Kidney capillary endothelial cell (primary cell): ENCODE measurements at regions not wholly inside any gene's neighbourhood (a gene's known extent, or its start where the extent isn't known, plus 50 kb on each side); places are given as distances from the start of the nearest gene placed in this dataset.
"Not testable (repeated sequence)": the region's sequence is repeated elsewhere in the genome, so short reads cannot be mapped to it uniquely, and the experiment has no call there.

Experiments used
- DNase-seq: peaks from one replicate; pipeline ENCODE4 v3.0.0-alpha.2; 2018; ENCODE audit warnings: low spot score

DNA sequence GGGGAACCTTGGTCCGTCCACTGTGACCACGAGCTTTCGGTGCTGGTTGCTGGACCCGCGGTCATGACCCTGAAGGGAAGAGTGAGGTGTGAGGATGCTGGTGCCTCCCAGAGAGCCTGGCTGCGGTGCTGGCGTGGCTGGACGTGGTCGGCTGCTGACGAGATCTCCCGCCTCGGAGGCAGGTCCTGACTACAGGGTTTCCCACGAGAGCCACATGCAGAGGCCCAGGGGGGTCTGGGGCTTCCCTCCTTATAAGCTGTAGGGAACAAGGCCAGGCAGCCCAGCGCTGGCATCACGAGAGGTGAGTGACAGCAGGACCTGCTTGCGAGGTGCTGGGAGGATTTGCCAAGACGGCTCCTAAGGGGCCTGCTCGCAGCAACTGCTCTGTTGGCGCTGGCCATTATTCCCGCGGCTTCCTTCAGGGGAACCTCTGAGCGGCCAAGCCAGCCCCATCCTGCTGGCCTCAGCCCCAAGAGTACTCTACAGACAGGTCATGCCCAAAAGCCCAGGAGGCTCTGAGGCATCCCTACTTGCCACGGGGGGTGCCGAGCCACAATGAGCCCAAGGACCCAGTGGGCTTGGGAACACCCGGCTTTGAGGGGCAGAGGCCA lies 134.8 kb downstream of the FOXL1 start:
- no peak for DNase-seq

DNA sequence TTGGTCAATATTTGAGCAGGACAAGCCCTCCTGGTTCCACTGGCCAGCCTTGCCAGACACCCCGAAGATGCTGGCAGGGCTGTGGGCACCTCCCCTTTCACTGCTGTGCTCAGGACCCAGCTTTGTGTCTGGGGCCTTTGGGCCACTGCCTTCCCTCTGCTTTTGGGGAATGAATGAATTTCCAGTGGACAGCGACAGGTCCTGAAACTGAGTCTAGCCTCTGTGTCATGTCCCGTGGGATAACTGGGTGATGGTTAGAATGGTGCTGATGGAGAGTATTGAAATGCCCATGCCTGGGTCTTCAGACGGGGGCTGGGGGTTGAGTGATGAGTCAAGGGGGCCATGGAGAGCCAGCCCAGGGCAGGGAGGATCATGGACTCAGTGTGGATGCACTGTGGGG lies 135.8 kb downstream of the FOXL1 start:
- DNase-seq = no peak

DNA sequence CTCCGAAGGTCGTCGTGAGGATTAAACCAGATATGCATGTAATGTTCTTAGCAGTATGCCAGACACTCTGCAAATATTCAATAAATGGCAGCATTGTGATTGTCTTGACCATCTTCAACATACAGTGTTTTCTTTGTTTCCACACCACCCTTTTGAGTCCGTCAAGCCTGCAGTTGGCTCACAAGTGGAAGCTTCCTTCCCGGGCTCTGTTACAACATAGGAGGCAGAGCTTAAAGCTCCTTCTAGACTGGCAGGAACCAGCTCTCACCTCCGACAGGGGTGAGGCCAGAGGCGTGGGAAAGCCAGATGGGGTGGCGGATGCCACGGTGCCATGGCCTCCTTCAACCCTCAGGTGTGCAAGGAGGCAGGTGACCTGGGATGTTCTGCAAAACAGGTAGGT lies 138.3 kb downstream of the FOXL1 start:
- DNase-seq = no peak

DNA sequence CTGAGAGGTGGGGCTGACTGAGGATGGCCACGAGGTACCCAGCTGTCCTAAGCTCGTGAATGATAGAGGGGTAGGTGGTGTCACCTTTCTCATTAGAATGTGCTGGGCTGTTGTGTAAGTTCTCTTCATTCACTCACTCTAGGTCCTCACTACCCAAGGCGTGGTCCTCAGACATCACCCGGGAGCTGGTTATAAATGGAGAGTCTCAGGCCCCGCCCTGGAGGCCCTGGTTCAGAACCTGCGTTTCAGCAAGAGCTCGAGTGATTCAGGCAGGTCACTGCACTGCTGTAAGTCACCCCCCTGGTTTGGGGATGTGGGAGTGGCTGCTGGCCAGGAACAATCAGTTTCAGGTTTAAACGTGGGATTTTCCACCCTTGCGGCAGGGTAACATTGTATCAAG lies 139.8 kb downstream of the FOXL1 start:
- DNase-seq = no peak

DNA sequence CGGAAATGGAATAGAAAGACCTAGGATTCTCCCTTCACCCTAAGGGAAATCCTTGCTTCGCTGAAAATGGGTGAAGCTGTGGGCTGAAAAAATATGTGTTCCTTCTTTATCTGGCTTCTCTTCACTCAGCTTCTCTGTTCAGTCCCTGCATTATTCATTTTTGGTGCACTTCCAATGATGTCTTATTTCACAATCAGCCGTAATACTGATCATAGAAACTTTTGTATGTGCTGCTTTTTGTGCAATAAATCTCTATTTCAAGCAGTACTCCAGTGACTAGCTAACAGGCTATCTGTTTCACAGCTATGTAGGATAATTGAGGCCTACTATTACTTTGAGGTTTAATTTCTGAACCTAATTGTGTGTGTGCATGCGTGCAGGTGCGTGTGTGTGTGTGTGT lies 144.6 kb downstream of the FOXL1 start:
- no peak for DNase-seq

DNA sequence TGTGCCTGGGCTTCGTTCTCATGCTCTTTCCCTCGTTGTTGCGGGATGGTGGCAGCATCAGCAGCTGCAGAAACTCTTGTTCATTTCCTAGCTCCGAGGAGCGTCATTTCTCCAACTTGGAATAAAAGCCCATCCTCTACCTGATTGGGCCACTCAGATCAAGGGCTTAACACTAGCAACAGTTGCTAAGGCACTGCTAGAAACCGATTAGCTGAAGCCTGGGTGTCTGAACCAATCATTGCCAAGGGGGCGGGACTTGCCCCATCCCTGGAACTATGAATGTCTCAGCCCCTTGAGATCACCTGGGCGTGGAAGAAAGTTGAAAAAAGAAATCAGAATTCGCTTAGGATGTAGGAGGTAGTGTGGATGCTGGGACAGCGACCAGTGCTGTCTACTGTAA lies 145.3 kb downstream of the FOXL1 start:
- DNase-seq = no peak

DNA sequence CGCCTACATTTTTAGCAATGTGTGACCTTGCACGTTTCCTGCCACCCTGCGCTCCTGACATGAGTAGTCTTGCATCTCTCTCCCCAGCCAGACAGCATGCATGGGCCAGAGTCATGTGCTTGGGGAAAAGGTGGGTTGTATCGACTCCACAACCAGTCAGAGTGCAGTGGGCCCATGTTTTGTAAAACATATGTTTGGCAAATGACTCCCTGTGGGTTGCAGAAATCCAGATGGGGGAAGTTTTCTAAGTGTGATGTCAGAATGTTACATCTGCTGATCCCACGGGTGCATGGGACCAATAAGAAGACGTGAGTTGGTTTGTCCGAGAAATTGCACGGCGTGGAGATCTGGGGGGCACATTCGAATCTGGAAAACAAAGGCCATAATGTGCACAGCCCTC lies 147.1 kb downstream of the FOXL1 start:
- no peak for DNase-seq

DNA sequence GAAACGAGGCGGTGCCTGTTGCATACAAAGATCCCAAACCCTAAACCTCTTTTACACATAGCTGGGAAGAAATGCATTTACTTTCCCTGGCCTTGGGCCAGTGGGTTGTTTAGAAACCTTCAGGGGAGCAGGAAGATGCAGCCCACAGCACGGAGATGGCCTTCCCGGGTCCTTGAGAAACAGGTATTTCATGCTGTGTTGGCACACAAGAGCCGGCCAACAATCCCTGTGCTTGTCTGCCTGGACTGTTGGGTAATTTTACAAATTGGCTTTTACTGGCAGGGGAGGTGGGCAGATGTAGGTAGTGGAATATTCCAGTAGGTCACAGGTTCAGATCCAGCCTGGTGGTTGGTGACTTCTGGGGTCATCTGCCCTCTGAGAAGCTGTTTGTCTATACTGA lies 148.0 kb downstream of the FOXL1 start:
- no peak for DNase-seq

DNA sequence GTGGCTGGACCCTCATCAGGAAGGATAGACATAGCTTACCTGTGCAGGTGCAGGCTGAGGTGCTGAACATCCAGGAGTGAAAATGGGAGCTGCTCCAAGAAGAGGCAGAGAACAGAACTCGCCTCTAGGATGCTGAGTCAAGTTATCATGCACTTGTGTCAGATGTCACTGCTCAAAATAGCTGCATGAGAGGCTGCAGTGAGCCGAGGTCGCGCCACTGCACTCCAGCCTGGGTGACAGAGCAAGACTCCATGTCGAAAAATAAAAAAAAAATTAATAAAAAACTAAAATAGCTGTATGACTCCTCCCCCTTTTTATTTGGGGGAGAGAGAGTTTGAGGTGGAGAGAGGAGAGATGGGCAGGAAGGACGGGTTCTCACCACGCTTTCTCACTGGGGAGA lies 148.8 kb downstream of the FOXL1 start:
- DNase-seq = no peak

DNA sequence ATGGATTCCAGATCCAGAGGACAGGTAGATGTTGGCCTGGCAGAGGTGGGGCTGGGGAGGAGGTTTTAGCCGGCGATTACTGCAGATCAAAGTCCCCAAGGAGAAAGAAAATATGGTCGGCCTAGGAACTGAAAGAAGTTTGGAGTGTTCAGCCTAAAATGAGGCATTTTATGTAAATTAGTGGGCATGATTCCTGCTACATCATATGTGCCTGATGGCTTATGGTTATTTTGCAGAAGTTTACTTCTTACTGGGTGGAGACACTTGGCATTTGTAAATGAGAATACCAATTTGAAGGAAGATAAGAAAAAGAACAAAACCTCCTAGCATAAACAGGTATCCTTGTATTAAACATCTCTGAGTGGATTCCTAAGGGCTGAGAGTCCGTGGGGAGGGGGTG lies 149.3 kb downstream of the FOXL1 start:
- DNase-seq = no peak

DNA sequence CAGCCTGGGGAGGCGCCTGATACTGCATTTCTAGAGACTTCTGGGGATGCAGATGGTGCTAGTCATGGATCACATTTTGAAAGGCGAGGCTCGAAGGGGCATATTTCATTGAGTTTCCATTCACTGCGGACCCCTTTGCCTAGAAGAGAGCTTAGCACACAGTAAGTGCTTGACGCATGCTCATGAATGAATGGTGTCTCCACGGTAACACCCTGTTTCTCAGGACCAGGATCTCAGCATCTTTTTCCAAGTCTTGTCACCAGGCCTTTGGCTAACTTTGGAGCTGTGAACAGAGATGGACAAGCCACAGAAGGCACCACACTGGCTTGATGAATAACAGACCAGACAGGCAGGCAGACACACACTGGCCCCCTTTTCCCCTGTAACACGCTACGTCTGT lies 151.3 kb downstream of the FOXL1 start:
- DNase-seq = no peak

DNA sequence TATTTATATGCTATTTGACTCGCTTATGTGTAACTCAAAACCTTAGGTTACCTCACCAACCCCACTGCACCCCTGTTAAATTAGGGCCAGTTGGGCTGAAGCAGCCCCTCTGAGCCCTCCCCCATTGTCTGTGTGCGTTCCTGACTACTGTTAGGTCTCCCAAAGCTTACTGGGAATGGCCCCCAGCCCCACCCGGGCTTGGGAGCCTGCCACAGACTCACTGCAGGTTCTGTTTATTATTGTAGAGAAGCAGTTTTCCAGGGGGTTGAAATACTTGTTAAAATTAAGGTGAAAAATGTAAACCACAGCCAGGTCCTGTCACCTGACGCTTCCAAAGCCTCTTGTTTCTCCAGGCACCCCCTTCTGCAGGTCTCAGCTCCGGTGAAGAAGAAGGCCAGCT lies 151.7 kb downstream of the FOXL1 start:
- no peak for DNase-seq

DNA sequence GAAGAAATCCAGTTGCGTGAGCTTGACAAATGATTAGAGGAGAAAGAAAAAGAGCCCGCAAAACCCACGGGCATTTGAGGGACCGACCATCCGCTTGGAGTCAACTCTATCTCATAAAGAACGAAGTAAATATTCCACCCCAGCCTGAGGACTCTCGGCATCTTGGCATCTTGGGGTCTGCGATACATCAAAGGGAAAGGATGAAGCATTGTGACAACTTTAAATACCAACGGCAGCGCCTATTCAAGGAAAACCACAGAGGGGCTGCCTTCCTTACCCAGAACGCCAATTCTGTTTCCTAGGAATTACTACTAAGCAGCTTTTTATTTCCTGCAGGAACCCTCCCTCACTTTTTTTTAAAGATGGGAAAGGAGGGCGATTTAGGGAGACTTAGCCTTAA lies 152.2 kb downstream of the FOXL1 start:
- no peak for DNase-seq

DNA sequence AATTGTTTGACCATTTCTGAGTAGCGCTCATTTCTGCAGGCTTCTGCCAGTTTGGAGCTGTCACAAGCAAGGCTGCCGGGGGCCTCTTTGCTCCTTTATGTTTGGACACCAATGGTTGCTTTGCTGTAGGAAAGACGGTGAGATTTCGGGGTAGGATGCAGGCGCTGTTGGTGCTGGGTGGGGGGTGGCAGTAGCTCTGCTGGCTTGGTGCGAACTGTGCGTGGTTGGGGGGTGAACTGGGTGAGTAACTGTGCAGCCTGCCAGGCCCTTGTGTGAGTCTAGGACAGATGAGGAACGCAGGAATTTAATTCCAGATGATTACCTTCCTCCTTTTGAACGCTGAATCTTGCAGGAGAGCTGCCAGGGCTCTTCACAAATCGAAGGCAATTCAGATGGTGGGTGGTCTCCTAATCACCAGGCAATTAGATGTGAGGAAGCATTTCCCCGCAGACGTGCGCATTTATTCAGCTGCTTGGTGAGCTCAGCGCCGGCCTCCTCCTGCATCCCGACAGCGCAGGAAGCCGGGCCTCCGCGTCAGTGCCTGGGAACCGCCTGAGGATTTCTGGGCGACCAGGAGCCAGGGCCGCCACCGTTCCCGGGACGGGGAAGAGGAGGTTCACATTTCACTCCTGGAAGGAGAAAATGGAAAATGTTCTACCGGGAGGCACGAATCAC lies 154.4 kb downstream of the FOXL1 start:
- peak; percentile 42 for DNase-seq

DNA sequence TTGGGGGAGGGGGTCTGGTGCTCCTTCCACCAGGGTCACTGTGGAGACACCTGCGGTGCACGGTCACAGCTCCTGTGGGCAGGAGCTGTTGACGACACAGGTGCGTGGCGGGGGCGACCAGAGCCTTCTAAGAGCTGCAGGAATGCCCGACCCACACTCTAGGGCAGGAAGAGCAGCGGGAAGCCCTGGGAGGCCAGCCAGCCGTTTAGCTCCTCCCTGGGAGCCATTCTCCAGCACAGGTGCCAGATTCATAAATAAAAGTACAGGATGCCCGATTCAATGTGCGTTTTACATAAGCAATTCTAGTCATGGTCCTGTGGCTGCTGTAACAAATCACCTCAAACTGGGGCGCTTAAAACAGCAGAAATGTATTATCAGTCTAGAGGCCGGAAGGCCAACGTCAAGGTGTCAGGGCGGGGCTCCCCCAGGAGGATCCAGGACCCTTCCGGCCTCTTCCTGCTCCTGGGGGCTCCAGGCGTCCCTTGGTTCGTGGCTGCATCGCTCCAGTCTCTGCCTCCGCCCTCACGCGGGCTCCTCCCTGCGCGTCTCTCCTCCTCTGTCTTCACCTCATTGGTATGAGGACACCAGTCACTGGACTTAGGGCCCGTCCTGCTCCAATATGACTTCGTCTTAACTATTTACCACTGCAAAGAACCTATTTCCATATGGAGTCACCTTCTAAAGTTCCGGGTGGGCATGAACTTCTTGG lies 155.4 kb downstream of the FOXL1 start:
- DNase-seq = peak; percentile 11

DNA sequence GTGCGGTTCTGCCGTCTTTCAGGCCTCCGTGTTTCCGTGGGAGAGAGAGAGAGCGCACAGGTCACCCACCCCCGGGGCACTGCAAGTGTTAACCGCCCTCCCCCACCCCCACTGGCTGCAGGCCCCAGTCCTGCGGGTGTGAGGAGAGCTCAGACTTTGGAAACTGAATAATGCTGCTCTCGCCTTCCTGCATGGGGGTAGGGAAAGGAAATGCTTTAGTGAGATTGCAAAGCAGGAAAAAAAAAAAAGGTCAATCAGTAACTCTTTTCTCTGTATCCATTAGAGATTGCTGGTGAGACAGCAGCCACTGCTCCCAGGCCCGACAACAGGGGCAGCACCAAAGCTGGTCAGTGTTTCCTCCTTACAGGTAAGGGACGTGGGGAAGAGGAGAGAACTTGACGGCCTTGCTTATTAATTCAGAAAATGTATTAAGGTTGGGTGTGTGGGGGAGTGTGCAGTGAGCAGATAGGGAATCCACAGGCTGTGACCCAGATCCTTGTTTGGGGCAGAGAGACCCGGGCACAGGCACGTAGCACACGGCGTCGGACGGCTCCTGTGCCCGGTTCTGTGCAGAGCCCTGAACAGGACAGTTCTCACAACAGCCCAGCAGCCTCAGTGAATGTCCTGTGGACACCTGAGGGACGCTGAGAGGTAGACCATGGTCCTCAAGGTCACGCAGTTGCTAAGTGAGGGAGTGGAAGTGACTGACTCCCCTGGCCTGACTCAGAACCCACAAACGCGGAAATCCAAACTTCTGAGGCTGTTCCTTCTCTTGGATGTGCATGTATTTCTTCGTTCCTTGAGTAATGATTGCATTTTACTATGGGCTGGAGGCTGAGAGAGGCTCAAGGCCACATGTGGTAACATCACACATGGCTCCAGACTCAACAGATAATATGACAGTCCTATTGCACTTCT lies 156.5 kb downstream of the FOXL1 start:
- DNase-seq = peak; percentile 51

DNA sequence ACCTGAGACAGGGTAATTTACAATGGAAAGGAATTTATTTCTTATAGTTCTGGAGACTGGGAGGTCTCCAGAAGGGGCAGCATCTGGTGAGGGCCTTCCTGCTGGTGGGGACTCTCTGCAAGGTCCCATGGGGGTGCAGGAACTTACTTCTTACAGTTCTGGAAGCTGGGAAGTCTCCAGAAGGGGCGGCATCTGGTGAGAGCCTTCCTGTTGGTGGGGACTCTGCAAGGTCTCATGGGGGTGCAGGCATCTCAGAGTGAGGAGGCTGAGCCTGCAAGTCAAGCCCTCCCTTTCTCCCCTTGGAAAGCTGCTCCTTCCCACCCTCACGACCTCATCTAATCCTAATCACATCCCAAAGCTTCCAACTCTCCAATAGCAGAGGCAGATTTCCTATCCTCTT lies 157.4 kb downstream of the FOXL1 start:
- DNase-seq = no peak

DNA sequence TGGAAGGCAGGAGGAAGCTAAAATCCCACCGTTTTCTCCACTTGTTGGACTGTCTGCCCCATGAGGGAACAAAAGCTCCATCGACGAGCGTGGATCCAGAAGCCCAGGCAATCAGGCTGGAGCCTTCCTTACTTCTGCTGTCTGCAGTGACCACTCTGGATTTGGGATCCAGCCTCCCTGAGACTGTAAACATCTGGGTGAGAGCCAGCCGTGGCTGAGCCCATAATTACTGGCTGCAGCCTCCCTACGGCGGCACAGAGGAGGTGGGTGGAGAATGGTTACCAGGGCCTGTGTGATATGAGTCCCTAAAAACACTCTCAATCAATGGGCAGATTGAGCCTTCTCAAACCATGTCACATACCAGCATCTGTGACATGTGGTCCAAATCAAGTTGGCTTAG lies 158.2 kb downstream of the FOXL1 start:
- DNase-seq = no peak

DNA sequence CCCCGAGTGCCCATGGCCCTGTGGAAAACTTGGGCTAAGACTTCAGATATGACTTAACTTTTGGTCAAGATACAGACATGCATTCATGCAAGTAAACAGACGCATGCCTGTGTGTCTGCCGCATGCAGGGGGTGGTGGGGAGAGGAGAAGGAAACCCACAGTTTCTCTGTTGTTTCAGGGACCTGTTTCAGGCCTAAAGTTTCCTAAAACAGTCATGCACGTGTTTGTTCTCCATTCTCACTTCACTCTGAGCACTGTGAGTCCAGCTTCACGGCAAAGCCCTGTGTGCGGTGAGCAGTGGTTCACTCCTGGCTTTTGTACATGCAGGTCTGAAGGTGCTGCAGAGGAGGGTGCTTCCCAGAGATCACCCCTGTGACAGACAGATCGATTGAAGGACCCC lies 158.7 kb downstream of the FOXL1 start:
- DNase-seq = no peak

DNA sequence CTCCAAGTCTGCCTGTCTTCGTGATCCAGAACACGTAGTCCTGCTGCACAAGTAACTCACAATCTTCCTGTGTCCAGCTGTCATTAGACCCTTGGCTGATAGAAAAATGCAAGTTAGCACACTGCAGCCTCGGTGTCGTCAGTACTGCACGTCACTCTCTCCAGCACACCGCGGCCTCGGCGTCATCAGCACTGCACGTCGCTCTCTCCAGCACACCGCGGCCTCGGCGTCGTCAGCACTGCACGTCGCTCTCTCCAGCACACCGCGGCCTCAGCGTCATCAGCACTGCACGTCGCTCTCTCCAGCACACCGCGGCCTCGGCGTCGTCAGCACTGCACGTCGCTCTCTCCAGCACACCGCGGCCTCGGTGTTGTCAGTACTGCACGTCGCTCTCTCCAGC lies 160.0 kb downstream of the FOXL1 start:
- not testable (repeated sequence) for DNase-seq

DNA sequence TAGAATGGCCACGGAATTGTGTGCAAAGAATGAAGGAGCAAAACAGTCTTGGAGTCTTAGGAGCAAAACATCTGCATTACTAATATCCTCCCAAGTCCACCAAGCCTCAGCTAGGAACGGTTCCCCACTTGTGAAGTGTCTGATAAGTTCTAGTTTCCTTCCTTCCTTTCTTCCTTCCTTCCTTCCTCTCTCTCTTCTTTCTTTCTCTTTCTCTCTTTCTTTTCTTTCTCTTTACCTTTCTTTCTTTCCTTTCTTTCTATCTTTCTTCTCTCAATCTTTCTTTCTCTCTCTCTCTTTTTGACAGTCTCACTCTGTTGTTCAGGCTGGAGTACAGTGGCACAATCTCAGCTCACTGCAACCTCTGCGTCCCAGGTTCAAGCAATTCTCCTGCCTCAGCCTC lies 160.8 kb downstream of the FOXL1 start:
- no peak for DNase-seq

DNA sequence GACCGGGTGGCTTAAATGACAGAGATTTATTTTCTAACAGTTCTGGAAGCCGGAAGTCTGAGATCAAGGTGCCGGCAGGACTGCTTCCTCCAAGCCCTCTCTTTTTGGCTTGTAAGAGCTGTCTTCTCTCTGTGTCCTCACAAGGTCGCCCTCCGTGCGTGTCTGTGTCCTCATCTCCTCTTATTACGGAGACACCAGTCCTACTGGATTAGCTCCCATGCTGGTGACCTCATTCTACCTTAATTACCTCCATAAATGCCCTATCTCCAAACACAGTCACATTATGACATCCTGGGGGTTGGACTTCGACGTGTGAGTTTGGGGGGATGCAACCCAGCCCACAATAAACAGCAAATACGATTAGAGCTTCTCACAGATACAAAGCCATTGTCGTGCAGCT lies 161.5 kb downstream of the FOXL1 start:
- peak; percentile 56 for DNase-seq

DNA sequence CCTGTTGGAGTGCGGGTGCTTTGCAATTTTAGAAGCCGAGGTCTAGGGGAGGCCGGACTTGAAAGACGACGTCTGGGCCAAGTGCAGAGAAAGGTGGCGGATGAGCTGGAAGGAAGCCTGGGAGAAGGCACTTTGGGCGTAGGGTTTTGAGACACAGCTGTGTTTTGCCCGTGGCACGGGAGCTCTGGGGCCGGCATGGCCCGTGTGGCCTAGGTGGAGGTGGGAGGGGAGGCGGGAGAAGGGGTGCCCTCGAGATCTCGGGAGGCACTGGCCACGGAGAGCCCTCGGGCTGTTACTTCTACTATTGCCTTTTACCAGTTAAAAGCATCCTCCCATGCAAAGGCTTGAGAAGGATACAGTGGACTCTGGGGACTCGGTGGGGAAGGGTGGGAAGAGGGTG lies 161.9 kb downstream of the FOXL1 start:
- no peak for DNase-seq
